Smooth muscle cell (in vitro differentiated cells): ENCODE measurements at regions not wholly inside any gene's neighbourhood (a gene's known extent, or its start where the extent isn't known, plus 50 kb on each side); places are given as distances from the start of the nearest gene placed in this dataset.

ENCODE experiments used
- DNase-seq: peaks from one replicate; lab custom pipeline; 2025; ENCODE audit not compliant: unreplicated experiment; lab: John Stamatoyannopoulos, UW
- H2AFZ ChIP-seq: fragments of 200-600 bp; sonication (generic); 2 replicates; pipeline ENCODE4 v1.6.0; 2016; ENCODE audit warnings: antibody characterized with exemption, low read depth, mild to moderate bottlenecking
- H3F3A ChIP-seq: fragments of 200-600 bp; sonication (generic); 2 replicates; pipeline ENCODE4 v1.6.0; 2017; ENCODE audit warnings: antibody characterized with exemption, low read depth
- H3K27ac ChIP-seq: fragments of 200-600 bp; sonication (generic); 2 replicates; pipeline ENCODE4 v1.5.1; 2016; ENCODE audit warnings: low read depth, mild to moderate bottlenecking
- H3K27me3 ChIP-seq: fragments of 200-600 bp; sonication (generic); 2 replicates; pipeline ENCODE4 v1.6.1; 2016; ENCODE audit warnings: low read depth, mild to moderate bottlenecking
- H3K36me3 ChIP-seq: fragments of 200-600 bp; sonication (generic); 2 replicates; pipeline ENCODE4 v1.5.1; 2016; ENCODE audit warnings: low read depth
- H3K4me1 ChIP-seq: fragments of 200-600 bp; sonication (generic); 2 replicates; pipeline ENCODE4 v1.5.1; 2016; ENCODE audit warnings: low read depth
- H3K4me2 ChIP-seq: fragments of 200-600 bp; sonication (generic); 2 replicates; pipeline ENCODE4 v1.6.0; 2016; ENCODE audit warnings: mild to moderate bottlenecking
- H3K4me3 ChIP-seq: fragments of 200-600 bp; sonication (generic); 2 replicates; pipeline ENCODE4 v1.5.1; 2016; ENCODE audit warnings: mild to moderate bottlenecking
- H3K79me2 ChIP-seq: fragments of 200-600 bp; sonication (generic); 2 replicates; pipeline ENCODE4 v1.6.0; 2016; ENCODE audit warnings: low read depth, mild to moderate bottlenecking
- H3K9ac ChIP-seq: fragments of 200-600 bp; sonication (generic); 2 replicates; pipeline ENCODE4 v1.6.0; 2016; ENCODE audit warnings: low read depth
- H3K9me3 ChIP-seq: fragments of 200-600 bp; sonication (generic); replicated peaks from 2 replicates; pipeline ENCODE4 v1.5.1; 2016; ENCODE audit warnings: low read depth
- H4K20me1 ChIP-seq: fragments of 200-600 bp; sonication (generic); 2 replicates; pipeline ENCODE4 v1.6.0; 2016; ENCODE audit warnings: low read depth
- CTCF ChIP-seq: fragments of 200-600 bp; sonication (generic); IDR thresholded peaks from 2 replicates; pipeline ENCODE4 v1.5.1; 2017; ENCODE audit warnings: borderline replicate concordance, mild to moderate bottlenecking, antibody characterized with exemption; ENCODE audit not compliant: insufficient read depth, poor library complexity, severe bottlenecking
- WGBS: methylation state at CpG from one replicate; pipeline ENCODE4 v1.1.7; 2016; ENCODE audit warnings: low lambda C conversion rate; 5-methylcytosine and 5-hydroxymethylcytosine counted together

DNA sequence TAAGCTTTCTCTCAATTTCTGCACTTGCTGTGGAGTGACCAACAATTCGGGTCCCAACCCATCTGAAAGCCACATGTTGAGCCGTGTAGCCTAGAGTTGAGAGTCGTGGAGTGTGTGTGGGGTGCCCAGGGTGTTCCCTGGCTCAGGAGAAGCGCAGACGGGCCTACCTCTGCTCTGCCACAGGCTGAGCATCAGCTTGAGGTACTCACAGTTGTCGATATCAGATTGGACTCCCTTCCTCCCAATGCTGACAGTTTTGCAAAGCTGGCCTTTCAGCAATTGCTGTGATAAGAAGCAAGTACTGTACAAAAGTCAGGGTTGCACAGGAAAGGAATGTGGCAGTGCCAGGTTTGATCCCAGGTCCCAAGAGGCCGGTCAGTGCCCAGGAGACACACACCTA is 133.4 kb upstream of the SPACA7 start:
- no peak for DNase-seq
- H4K20me1 ChIP-seq, result no peaks in the 10 kb centered on the region
- no peaks in the 10 kb centered on the region for H3K79me2 ChIP-seq
- H3K4me2 ChIP-seq, result no peak overlapping the region
- no peaks in the 10 kb centered on the region for H3K4me1 ChIP-seq
- no peaks in the 10 kb centered on the region for H3K9me3 ChIP-seq
- WGBS, result 85% methylated on average over 7 of the region's 7 CpGs
- H3K9ac ChIP-seq, result no peak overlapping the region
- no peak overlapping the region for H2AFZ ChIP-seq
- TF ChIP-seq CTCF, result no peak
- no peaks in the 10 kb centered on the region for H3F3A ChIP-seq
- H3K4me3 ChIP-seq, result no peak overlapping the region
- H3K27me3 ChIP-seq, result peaks cover 5% of the 10 kb centered on the region
- H3K27ac ChIP-seq, result no peak overlapping the region
- H3K36me3 ChIP-seq, result no peaks in the 10 kb centered on the region

DNA sequence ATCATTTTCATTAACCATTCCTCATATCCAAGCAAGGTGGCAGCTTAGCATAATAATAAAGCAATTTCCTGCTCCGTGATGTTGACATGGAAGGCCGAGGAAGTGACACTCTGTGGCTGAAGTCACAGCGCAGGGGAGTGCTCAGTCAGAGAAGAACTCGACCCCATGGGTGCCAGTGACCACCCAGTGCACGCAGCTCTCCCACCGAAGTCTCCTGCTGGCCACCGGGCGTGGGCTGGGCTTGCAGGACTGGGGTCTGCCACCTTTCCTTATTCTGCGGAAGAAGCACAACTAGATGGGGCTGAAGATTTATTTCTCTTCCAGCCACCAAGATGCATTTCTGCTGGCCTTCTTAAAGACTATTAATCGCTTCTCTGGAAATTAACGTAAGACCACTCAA is 132.1 kb upstream of the SPACA7 start:
- no peaks in the 10 kb centered on the region for H4K20me1 ChIP-seq
- H3K4me3 ChIP-seq, result no peak overlapping the region
- H3K4me2 ChIP-seq, result no peak overlapping the region
- H3K27ac ChIP-seq, result no peak overlapping the region
- H3K36me3 ChIP-seq, result no peaks in the 10 kb centered on the region
- DNase-seq, result no peak
- no peak overlapping the region for H3K9ac ChIP-seq
- H3K4me1 ChIP-seq, result no peaks in the 10 kb centered on the region
- no peaks in the 10 kb centered on the region for H3K9me3 ChIP-seq
- peaks cover 5% of the 10 kb centered on the region for H3K27me3 ChIP-seq
- no peaks in the 10 kb centered on the region for H3K79me2 ChIP-seq
- no peaks in the 10 kb centered on the region for H3F3A ChIP-seq
- no peak overlapping the region for H2AFZ ChIP-seq
- 80% methylated on average over 11 of the region's 11 CpGs for WGBS
- TF ChIP-seq CTCF, result no peak

- no peak overlapping the region for H2AFZ ChIP-seq
- no peak overlapping the region for H3K9ac ChIP-seq
- no peak overlapping the region for H3K4me2 ChIP-seq
- no peaks in the 10 kb centered on the region for H3K4me1 ChIP-seq
- peaks cover 5% of the 10 kb centered on the region for H3K27me3 ChIP-seq
- no peak for TF ChIP-seq CTCF
- 91% methylated on average over 16 of the region's 16 CpGs for WGBS
- H3K4me3 ChIP-seq, result no peak overlapping the region
- H3K9me3 ChIP-seq, result no peaks in the 10 kb centered on the region
- H4K20me1 ChIP-seq, result no peaks in the 10 kb centered on the region
- no peaks in the 10 kb centered on the region for H3K79me2 ChIP-seq
- H3F3A ChIP-seq, result no peaks in the 10 kb centered on the region
- no peak for DNase-seq
- H3K36me3 ChIP-seq, result no peaks in the 10 kb centered on the region
- no peak overlapping the region for H3K27ac ChIP-seq
Observed at GRCh38 chr13:112244495-112245177, 131.5 kb upstream of the SPACA7 start.

GRCh38 chr13:112245179-112245724 is 130.9 kb upstream of the SPACA7 start:
- TF ChIP-seq CTCF, result no peak
- no peaks in the 10 kb centered on the region for H3F3A ChIP-seq
- no peaks in the 10 kb centered on the region for H3K4me1 ChIP-seq
- no peak overlapping the region for H3K27ac ChIP-seq
- 93% methylated on average over 25 of the region's 25 CpGs for WGBS
- H4K20me1 ChIP-seq, result no peaks in the 10 kb centered on the region
- no peak for DNase-seq
- H3K27me3 ChIP-seq, result peaks cover 5% of the 10 kb centered on the region
- H2AFZ ChIP-seq, result no peak overlapping the region
- no peak overlapping the region for H3K9ac ChIP-seq
- H3K36me3 ChIP-seq, result no peaks in the 10 kb centered on the region
- H3K79me2 ChIP-seq, result no peaks in the 10 kb centered on the region
- no peaks in the 10 kb centered on the region for H3K9me3 ChIP-seq
- H3K4me2 ChIP-seq, result no peak overlapping the region
- no peak overlapping the region for H3K4me3 ChIP-seq
